WTC11 (cell line): ENCODE measurements at regions not wholly inside any gene's neighbourhood (a gene's known extent, or its start where the extent isn't known, plus 50 kb on each side); places are given as distances from the start of the nearest gene placed in this dataset.

Source experiments
- ATAC-seq: fragments of 200-7000 bp; cut with Tn5 transposase; 2 replicates; pipeline ENCODE4 v1.10.0; 2021; ENCODE audit warnings: mild to moderate bottlenecking, moderate library complexity
- CTCF ChIA-PET: fragments of 300-600 bp; sonication (Branson Sonifier 250); formaldehyde crosslinking; loops from one replicate; lab custom pipeline; 2021; ENCODE audit warnings: antibody characterized with exemption; lab: Charles Lee
- POLR2A ChIA-PET: fragments of 350-600 bp; sonication (Branson Sonifier 250); formaldehyde crosslinking; loops from one replicate; lab custom pipeline; 2021; ENCODE audit warnings: antibody characterized with exemption; lab: Charles Lee
- DNase-seq: peaks from one replicate; pipeline ENCODE4 v3.0.0; 2021; ENCODE audit warnings: low spot score
- H3K27ac Mint-ChIP-seq: 2 replicates; pipeline ENCODE4 v1.8.0; 2021; ENCODE audit warnings: mixed read lengths
- H3K27me3 Mint-ChIP-seq: 2 replicates; pipeline ENCODE4 v1.8.0; 2021; ENCODE audit warnings: low read depth, mild to moderate bottlenecking, moderate library complexity, mixed read lengths
- H3K36me3 Mint-ChIP-seq: 2 replicates; pipeline ENCODE4 v1.8.0; 2021; ENCODE audit warnings: mixed read lengths
- H3K4me1 Mint-ChIP-seq: 2 replicates; pipeline ENCODE4 v1.8.0; 2022; ENCODE audit warnings: mixed read lengths
- H3K4me3 Mint-ChIP-seq: 2 replicates; pipeline ENCODE4 v1.8.0; 2021; ENCODE audit warnings: mild to moderate bottlenecking, moderate library complexity, mixed read lengths
- H3K9me3 Mint-ChIP-seq: 2 replicates; pipeline ENCODE4 v1.8.0; 2021; ENCODE audit warnings: mixed read lengths
- ETV6 ChIP-seq: sonication (generic); formaldehyde crosslinking; IDR thresholded peaks from 2 replicates; pipeline ENCODE4 v1.8.1; 2022; ENCODE audit warnings: mild to moderate bottlenecking, missing genetic modification reagents
- FOXJ3 ChIP-seq: sonication (generic); formaldehyde crosslinking; IDR thresholded peaks from 2 replicates; pipeline ENCODE4 v1.9.0; 2021; ENCODE audit warnings: missing genetic modification reagents, mild to moderate bottlenecking, borderline replicate concordance
- FOXK1 ChIP-seq: sonication (generic); formaldehyde crosslinking; IDR thresholded peaks from 2 replicates; pipeline ENCODE4 v1.8.0; 2022; ENCODE audit warnings: mild to moderate bottlenecking, moderate library complexity, missing genetic modification reagents
- JUN ChIP-seq: sonication (generic); formaldehyde crosslinking; IDR thresholded peaks from 2 replicates; pipeline ENCODE4 v1.8.0; 2023; ENCODE audit warnings: mild to moderate bottlenecking, missing genetic modification reagents
- KAT7 ChIP-seq: sonication (generic); formaldehyde crosslinking; IDR thresholded peaks from 2 replicates; pipeline ENCODE4 v1.8.1; 2023; ENCODE audit warnings: missing genetic modification reagents, mild to moderate bottlenecking, borderline replicate concordance
- MXD4 ChIP-seq: fragments of 250-450 bp; sonication (Bioruptor Pico); IDR thresholded peaks from 2 replicates; pipeline ENCODE4 v1.8.0; 2021; ENCODE audit warnings: mild to moderate bottlenecking, moderate library complexity, borderline replicate concordance
- MYBL2 ChIP-seq: sonication (generic); formaldehyde crosslinking; IDR thresholded peaks from 2 replicates; pipeline ENCODE4 v1.8.1; 2023; ENCODE audit warnings: mild to moderate bottlenecking, moderate library complexity, missing genetic modification reagents
- NFE2L1 ChIP-seq: sonication (generic); formaldehyde crosslinking; IDR thresholded peaks from 2 replicates; pipeline ENCODE4 v1.8.1; 2023; ENCODE audit warnings: missing genetic modification reagents
- NFYB ChIP-seq: sonication (generic); formaldehyde crosslinking; conservative IDR thresholded peaks from 2 replicates; pipeline ENCODE4 v1.8.0; 2022; ENCODE audit warnings: low read depth, missing genetic modification reagents
- NR1H2 ChIP-seq: sonication (generic); formaldehyde crosslinking; IDR thresholded peaks from 2 replicates; pipeline ENCODE4 v1.9.0; 2021; ENCODE audit warnings: mild to moderate bottlenecking, moderate library complexity, missing genetic modification reagents
- NR3C1 ChIP-seq: sonication (generic); formaldehyde crosslinking; conservative IDR thresholded peaks from 2 replicates; pipeline ENCODE4 v1.8.1; 2023; ENCODE audit warnings: low read depth, mild to moderate bottlenecking, missing genetic modification reagents
- PRRX2 ChIP-seq: fragments of 250-450 bp; sonication (Bioruptor Pico); IDR thresholded peaks from 2 replicates; pipeline ENCODE4 v1.8.0; 2021; ENCODE audit warnings: mild to moderate bottlenecking
- ZNF138 ChIP-seq: sonication (generic); formaldehyde crosslinking; conservative IDR thresholded peaks from 2 replicates; pipeline ENCODE4 v1.8.1; 2022; ENCODE audit warnings: mild to moderate bottlenecking, moderate library complexity, missing genetic modification reagents
- ZNF219 ChIP-seq: sonication (generic); formaldehyde crosslinking; IDR thresholded peaks from 2 replicates; pipeline ENCODE4 v1.8.0; 2023; ENCODE audit warnings: missing genetic modification reagents, mild to moderate bottlenecking, borderline replicate concordance
- ZNF671 ChIP-seq: fragments of 250-450 bp; sonication (Bioruptor Pico); IDR thresholded peaks from 2 replicates; pipeline ENCODE4 v1.8.0; 2021; ENCODE audit warnings: mild to moderate bottlenecking
- TF ChIP-seq, protein P1 (sequence below): sonication (generic); formaldehyde crosslinking; IDR thresholded peaks from 2 replicates; pipeline ENCODE4 v1.8.1; 2022; ENCODE audit warnings: low read depth, mild to moderate bottlenecking, moderate library complexity, missing genetic modification reagents, borderline replicate concordance
- TF ChIP-seq, protein P2 (sequence below): sonication (generic); formaldehyde crosslinking; IDR thresholded peaks from 2 replicates; pipeline ENCODE4 v1.8.0; 2022; ENCODE audit warnings: mild to moderate bottlenecking, missing genetic modification reagents
- TF ChIP-seq, protein P3 (sequence below): fragments of 250-450 bp; sonication (Bioruptor Pico); IDR thresholded peaks from 2 replicates; pipeline ENCODE4 v1.9.0; 2021; ENCODE audit warnings: moderate library complexity, mild to moderate bottlenecking, inconsistent platforms, borderline replicate concordance
- TF ChIP-seq, protein P4 (sequence below): fragments of 250-450 bp; sonication (Bioruptor Pico); IDR thresholded peaks from 2 replicates; pipeline ENCODE4 v1.8.0; 2021; ENCODE audit warnings: mild to moderate bottlenecking
- TF ChIP-seq, protein P5 (sequence below): sonication (generic); formaldehyde crosslinking; conservative IDR thresholded peaks from 2 replicates; pipeline ENCODE4 v1.8.1; 2023; ENCODE audit warnings: mild to moderate bottlenecking, low read depth, missing genetic modification reagents, moderate library complexity
- TF ChIP-seq, protein P6 (sequence below): fragments of 200-600 bp; IDR thresholded peaks from 2 replicates; pipeline ENCODE4 v1.8.0; 2022; ENCODE audit warnings: antibody characterized with exemption
- TF ChIP-seq, protein P7 (sequence below): fragments of 250-450 bp; sonication (Bioruptor Pico); IDR thresholded peaks from 2 replicates; pipeline ENCODE4 v1.9.0; 2021; ENCODE audit warnings: mild to moderate bottlenecking

DNA sequence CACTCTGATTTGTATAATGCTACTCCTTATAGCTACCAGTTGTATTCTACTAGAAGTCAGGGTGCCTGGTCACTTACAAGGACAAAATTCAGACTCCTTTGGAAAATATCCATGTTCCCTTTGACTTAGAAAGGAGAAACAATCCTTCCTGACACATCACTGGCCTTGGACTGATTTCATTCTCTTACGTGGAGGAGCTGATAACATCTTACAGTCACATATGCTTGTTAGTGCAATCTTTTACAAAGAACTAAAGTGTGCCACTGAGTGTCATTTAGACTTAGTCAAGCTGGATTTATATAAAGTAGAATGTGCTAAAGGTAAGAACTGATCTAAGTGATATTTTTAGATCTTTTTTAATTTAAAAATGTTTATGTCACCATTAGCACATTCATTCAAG lies 131.0 kb upstream of the TMTC2 start:
- H3K27ac Mint-ChIP-seq = no peak overlapping the region
- ChIA-PET POLR2A (no interaction called here), CTCF (no interaction called here)
- no peak overlapping the region for H3K4me3 Mint-ChIP-seq
- TF ChIP-seq, protein P1, sequence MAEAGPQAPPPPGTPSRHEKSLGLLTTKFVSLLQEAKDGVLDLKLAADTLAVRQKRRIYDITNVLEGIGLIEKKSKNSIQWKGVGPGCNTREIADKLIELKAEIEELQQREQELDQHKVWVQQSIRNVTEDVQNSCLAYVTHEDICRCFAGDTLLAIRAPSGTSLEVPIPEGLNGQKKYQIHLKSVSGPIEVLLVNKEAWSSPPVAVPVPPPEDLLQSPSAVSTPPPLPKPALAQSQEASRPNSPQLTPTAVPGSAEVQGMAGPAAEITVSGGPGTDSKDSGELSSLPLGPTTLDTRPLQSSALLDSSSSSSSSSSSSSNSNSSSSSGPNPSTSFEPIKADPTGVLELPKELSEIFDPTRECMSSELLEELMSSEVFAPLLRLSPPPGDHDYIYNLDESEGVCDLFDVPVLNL (CRISPR knock-in tag) = no peak
- no peak for TF ChIP-seq NR3C1 (CRISPR knock-in tag)
- TF ChIP-seq, protein P2, sequence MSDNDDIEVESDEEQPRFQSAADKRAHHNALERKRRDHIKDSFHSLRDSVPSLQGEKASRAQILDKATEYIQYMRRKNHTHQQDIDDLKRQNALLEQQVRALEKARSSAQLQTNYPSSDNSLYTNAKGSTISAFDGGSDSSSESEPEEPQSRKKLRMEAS (CRISPR knock-in tag) = no peak
- no peak for TF ChIP-seq JUN (CRISPR knock-in tag)
- no peak for TF ChIP-seq MXD4
- TF ChIP-seq, protein P3, sequence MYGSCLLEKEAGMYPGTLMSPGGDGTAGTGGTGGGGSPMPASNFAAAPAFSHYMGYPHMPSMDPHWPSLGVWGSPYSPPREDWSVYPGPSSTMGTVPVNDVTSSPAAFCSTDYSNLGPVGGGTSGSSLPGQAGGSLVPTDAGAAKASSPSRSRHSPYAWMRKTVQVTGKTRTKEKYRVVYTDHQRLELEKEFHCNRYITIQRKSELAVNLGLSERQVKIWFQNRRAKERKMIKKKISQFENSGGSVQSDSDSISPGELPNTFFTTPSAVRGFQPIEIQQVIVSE = no peak
- TF ChIP-seq NR1H2 (CRISPR knock-in tag) = no peak
- H3K27me3 Mint-ChIP-seq = no peaks in the 10 kb centered on the region
- peaks cover 20% of the 10 kb centered on the region for H3K9me3 Mint-ChIP-seq
- no peaks in the 10 kb centered on the region for H3K4me1 Mint-ChIP-seq
- H3K36me3 Mint-ChIP-seq = peaks cover 13% of the 10 kb centered on the region
- DNase-seq (no peak), ATAC-seq (no peak)

DNA sequence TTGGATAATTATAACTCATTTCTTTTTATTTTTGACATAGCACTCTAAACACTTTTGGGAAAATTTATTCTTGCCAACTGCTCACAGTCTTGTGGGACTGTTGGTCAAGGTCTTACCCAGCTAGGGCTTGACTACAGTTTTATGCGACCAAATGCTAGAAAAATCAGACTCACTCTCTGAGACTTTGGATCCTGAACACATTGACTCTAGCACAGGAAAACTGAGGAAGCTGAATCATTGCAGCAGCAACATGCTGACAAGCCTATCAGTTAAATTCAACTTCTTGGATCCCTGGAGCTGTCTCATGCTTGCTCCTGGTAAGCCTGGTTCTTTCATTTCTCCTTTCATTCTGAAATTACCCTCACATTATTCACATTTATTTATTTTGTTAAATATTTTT lies 120.7 kb upstream of the TMTC2 start:
- ChIA-PET CTCF (no interaction called here), POLR2A (no interaction called here)
- H3K27ac Mint-ChIP-seq = no peak overlapping the region
- H3K4me3 Mint-ChIP-seq = no peak overlapping the region
- H3K9me3 Mint-ChIP-seq = no peaks in the 10 kb centered on the region
- DNase-seq (no peak), ATAC-seq (no peak)
- H3K4me1 Mint-ChIP-seq = no peaks in the 10 kb centered on the region
- no peaks in the 10 kb centered on the region for H3K27me3 Mint-ChIP-seq
- TF ChIP-seq, protein P4, sequence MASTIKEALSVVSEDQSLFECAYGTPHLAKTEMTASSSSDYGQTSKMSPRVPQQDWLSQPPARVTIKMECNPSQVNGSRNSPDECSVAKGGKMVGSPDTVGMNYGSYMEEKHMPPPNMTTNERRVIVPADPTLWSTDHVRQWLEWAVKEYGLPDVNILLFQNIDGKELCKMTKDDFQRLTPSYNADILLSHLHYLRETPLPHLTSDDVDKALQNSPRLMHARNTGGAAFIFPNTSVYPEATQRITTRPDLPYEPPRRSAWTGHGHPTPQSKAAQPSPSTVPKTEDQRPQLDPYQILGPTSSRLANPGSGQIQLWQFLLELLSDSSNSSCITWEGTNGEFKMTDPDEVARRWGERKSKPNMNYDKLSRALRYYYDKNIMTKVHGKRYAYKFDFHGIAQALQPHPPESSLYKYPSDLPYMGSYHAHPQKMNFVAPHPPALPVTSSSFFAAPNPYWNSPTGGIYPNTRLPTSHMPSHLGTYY (CRISPR knock-in tag) = no peak
- TF ChIP-seq ETV6 (CRISPR knock-in tag) (no peak), ZNF138 (CRISPR knock-in tag) (no peak), KAT7 (no peak), PRRX2 (CRISPR knock-in tag) (no peak), MYBL2 (CRISPR knock-in tag) (no peak), FOXK1 (CRISPR knock-in tag) (no peak)
- TF ChIP-seq, protein P5, sequence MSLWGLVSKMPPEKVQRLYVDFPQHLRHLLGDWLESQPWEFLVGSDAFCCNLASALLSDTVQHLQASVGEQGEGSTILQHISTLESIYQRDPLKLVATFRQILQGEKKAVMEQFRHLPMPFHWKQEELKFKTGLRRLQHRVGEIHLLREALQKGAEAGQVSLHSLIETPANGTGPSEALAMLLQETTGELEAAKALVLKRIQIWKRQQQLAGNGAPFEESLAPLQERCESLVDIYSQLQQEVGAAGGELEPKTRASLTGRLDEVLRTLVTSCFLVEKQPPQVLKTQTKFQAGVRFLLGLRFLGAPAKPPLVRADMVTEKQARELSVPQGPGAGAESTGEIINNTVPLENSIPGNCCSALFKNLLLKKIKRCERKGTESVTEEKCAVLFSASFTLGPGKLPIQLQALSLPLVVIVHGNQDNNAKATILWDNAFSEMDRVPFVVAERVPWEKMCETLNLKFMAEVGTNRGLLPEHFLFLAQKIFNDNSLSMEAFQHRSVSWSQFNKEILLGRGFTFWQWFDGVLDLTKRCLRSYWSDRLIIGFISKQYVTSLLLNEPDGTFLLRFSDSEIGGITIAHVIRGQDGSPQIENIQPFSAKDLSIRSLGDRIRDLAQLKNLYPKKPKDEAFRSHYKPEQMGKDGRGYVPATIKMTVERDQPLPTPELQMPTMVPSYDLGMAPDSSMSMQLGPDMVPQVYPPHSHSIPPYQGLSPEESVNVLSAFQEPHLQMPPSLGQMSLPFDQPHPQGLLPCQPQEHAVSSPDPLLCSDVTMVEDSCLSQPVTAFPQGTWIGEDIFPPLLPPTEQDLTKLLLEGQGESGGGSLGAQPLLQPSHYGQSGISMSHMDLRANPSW (CRISPR knock-in tag) = no peak
- no peaks in the 10 kb centered on the region for H3K36me3 Mint-ChIP-seq

DNA sequence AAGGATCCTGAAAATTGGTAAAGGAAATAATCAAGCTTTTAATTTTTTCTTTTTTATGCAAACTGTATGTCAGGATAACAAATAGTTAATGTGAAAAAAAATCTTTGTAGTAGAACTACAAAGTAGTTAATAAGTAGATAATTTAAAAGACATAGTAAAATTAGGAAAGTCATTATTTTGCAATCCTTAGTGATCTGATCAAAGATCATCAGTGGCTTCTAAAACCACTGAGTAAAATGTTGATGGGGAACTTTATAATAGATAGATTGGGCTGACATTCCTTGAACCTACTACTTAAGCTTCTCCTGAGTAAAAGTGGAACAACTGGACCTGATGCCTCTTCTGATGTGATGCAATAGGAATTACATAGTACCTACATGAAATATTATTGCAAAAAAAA lies 119.0 kb upstream of the TMTC2 start:
- ATAC-seq (no peak), DNase-seq (no peak)
- Mint-ChIP-seq H3K27ac (no peak overlapping the region), H3K27me3 (no peaks in the 10 kb centered on the region), H3K9me3 (no peaks in the 10 kb centered on the region), H3K4me1 (no peaks in the 10 kb centered on the region), H3K4me3 (no peak overlapping the region), H3K36me3 (no peaks in the 10 kb centered on the region)
- POLR2A ChIA-PET = no interaction called here
- CTCF ChIA-PET = no interaction called here
- TF ChIP-seq NFYB (CRISPR knock-in tag) (no peak), MYBL2 (CRISPR knock-in tag) (no peak), ZNF671 (CRISPR knock-in tag) (no peak), ZNF219 (no peak), NFE2L1 (CRISPR knock-in tag) (no peak), FOXJ3 (CRISPR knock-in tag) (no peak)
- TF ChIP-seq, protein P6, sequence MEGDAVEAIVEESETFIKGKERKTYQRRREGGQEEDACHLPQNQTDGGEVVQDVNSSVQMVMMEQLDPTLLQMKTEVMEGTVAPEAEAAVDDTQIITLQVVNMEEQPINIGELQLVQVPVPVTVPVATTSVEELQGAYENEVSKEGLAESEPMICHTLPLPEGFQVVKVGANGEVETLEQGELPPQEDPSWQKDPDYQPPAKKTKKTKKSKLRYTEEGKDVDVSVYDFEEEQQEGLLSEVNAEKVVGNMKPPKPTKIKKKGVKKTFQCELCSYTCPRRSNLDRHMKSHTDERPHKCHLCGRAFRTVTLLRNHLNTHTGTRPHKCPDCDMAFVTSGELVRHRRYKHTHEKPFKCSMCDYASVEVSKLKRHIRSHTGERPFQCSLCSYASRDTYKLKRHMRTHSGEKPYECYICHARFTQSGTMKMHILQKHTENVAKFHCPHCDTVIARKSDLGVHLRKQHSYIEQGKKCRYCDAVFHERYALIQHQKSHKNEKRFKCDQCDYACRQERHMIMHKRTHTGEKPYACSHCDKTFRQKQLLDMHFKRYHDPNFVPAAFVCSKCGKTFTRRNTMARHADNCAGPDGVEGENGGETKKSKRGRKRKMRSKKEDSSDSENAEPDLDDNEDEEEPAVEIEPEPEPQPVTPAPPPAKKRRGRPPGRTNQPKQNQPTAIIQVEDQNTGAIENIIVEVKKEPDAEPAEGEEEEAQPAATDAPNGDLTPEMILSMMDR = no peak
- TF ChIP-seq, protein P7, sequence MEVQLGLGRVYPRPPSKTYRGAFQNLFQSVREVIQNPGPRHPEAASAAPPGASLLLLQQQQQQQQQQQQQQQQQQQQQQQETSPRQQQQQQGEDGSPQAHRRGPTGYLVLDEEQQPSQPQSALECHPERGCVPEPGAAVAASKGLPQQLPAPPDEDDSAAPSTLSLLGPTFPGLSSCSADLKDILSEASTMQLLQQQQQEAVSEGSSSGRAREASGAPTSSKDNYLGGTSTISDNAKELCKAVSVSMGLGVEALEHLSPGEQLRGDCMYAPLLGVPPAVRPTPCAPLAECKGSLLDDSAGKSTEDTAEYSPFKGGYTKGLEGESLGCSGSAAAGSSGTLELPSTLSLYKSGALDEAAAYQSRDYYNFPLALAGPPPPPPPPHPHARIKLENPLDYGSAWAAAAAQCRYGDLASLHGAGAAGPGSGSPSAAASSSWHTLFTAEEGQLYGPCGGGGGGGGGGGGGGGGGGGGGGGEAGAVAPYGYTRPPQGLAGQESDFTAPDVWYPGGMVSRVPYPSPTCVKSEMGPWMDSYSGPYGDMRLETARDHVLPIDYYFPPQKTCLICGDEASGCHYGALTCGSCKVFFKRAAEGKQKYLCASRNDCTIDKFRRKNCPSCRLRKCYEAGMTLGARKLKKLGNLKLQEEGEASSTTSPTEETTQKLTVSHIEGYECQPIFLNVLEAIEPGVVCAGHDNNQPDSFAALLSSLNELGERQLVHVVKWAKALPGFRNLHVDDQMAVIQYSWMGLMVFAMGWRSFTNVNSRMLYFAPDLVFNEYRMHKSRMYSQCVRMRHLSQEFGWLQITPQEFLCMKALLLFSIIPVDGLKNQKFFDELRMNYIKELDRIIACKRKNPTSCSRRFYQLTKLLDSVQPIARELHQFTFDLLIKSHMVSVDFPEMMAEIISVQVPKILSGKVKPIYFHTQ (CRISPR knock-in tag) = no peak
